ENCODE measurements at regions not wholly inside any gene's neighbourhood (a gene's known extent, or its start where the extent isn't known, plus 50 kb on each side); places are given as distances from the start of the nearest gene placed in this dataset.

- DNase-seq: no peak
Observed at GRCh38 chr6:138011413-138011812, 95.8 kb downstream of the PERP start.

- DNase-seq: no peak
Observed at GRCh38 chr6:138012682-138013081, 94.5 kb downstream of the PERP start.

- no peak for DNase-seq
Observed at GRCh38 chr6:138013959-138014358, 93.3 kb downstream of the PERP start.

- no peak for DNase-seq
Observed at GRCh38 chr6:138017166-138017757, 90.0 kb downstream of the PERP start.

- no peak for DNase-seq
Observed at GRCh38 chr6:138018297-138018696, 88.9 kb downstream of the PERP start.

- no peak for DNase-seq
Observed at GRCh38 chr6:138025528-138025978, 81.7 kb downstream of the PERP start.

- DNase-seq: no peak
Observed at GRCh38 chr6:138026342-138026741, 80.9 kb downstream of the PERP start.

GRCh38 chr6:138028893-138029292 is 78.3 kb downstream of the PERP start:
- no peak for DNase-seq

- no peak for DNase-seq
Observed at GRCh38 chr6:138030872-138031271, 76.3 kb downstream of the PERP start.

GRCh38 chr6:138031417-138031816 is 75.8 kb downstream of the PERP start:
- no peak for DNase-seq

GRCh38 chr6:138031850-138032249 is 75.4 kb downstream of the PERP start:
- no peak for DNase-seq

- no peak for DNase-seq
Observed at GRCh38 chr6:138032571-138032970, 74.6 kb downstream of the PERP start.

GRCh38 chr6:138034229-138034628 is 73.0 kb downstream of the PERP start:
- DNase-seq: no peak

- DNase-seq: no peak
Observed at GRCh38 chr6:138035070-138035469, 72.1 kb downstream of the PERP start.

GRCh38 chr6:138036111-138036510 is 71.1 kb downstream of the PERP start:
- DNase-seq: no peak

GRCh38 chr6:138037009-138037504 is 70.2 kb downstream of the PERP start:
- DNase-seq: no peak

GRCh38 chr6:138038142-138038870 is 68.9 kb downstream of the PERP start:
- no peak for DNase-seq
